Neutrophil (primary cell): ENCODE measurements at regions not wholly inside any gene's neighbourhood (a gene's known extent, or its start where the extent isn't known, plus 50 kb on each side); places are given as distances from the start of the nearest gene placed in this dataset.

ENCODE experiments used
- H3K27ac ChIP-seq: fragments of 200-600 bp; sonication (generic); 2 replicates; pipeline ENCODE4 v1.5.1; 2016; ENCODE audit warnings: mild to moderate bottlenecking, moderate library complexity
- H3K27me3 ChIP-seq: fragments of 200-600 bp; sonication (generic); 2 replicates; pipeline ENCODE4 v1.6.0; 2016; ENCODE audit warnings: mild to moderate bottlenecking
- H3K36me3 ChIP-seq: fragments of 200-600 bp; sonication (generic); 2 replicates; pipeline ENCODE4 v1.5.1; 2017
- H3K4me1 ChIP-seq, 2 experiments: fragments of 200-600 bp in 1 of 2; sonication (generic) in 1 of 2; 1 replicate in 1 of 2; 2 replicates in 1 of 2; pipeline versions ENCODE4 v1.5.1 to v1.6.1; 2013 to 2016; ENCODE audit warnings: low read depth in 1 of 2, low read length in 1 of 2, mild to moderate bottlenecking in 1 of 2, moderate library complexity in 1 of 2; ENCODE audit not compliant: control insufficient read depth in 1 of 2, insufficient read depth in 1 of 2
- H3K4me3 ChIP-seq, 2 experiments: fragments of 200-600 bp in 1 of 2; sonication (generic) in 1 of 2; 1 replicate in 1 of 2; 2 replicates in 1 of 2; pipeline ENCODE4 v1.5.1; 2013 to 2016; ENCODE audit warnings: low read depth in 1 of 2, low read length in 1 of 2, mild to moderate bottlenecking in 1 of 2, moderate library complexity in 1 of 2
- H3K9me3 ChIP-seq: fragments of 200-600 bp; sonication (generic); 2 replicates; pipeline ENCODE4 v1.5.1; 2016
- TF ChIP-seq, protein P1 (sequence below): fragments of 200-600 bp; sonication (generic); IDR thresholded peaks from 2 replicates; pipeline ENCODE4 v1.5.1; 2016; ENCODE audit warnings: antibody characterized with exemption

DNA sequence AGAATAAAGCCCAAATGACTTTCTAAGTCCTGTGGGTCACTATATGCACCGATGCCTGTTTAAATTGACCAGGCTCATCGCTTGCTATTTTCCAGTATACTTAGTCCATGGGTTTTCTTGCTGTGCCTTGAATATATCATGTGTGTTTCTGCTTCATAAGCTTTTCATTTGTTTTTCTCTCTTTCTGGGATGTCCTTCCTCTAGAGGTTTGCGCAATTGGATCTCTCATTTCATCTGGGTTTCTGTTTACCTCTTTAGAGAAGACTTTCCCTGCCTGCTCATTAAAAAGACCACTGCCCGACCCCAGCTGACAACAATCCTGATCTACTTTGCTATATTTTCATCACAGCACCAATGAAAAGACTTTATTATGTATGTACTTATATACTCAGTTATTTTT lies 150.9 kb upstream of the CYRIA start:
- H3K4me3 ChIP-seq = no peak overlapping the region
- no peak overlapping the region for H3K27ac ChIP-seq
- H3K27me3 ChIP-seq = no peaks in the 10 kb centered on the region
- no peaks in the 10 kb centered on the region for H3K9me3 ChIP-seq
- H3K36me3 ChIP-seq = no peaks in the 10 kb centered on the region
- TF ChIP-seq, protein P1, sequence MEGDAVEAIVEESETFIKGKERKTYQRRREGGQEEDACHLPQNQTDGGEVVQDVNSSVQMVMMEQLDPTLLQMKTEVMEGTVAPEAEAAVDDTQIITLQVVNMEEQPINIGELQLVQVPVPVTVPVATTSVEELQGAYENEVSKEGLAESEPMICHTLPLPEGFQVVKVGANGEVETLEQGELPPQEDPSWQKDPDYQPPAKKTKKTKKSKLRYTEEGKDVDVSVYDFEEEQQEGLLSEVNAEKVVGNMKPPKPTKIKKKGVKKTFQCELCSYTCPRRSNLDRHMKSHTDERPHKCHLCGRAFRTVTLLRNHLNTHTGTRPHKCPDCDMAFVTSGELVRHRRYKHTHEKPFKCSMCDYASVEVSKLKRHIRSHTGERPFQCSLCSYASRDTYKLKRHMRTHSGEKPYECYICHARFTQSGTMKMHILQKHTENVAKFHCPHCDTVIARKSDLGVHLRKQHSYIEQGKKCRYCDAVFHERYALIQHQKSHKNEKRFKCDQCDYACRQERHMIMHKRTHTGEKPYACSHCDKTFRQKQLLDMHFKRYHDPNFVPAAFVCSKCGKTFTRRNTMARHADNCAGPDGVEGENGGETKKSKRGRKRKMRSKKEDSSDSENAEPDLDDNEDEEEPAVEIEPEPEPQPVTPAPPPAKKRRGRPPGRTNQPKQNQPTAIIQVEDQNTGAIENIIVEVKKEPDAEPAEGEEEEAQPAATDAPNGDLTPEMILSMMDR = no peak
- H3K4me1 ChIP-seq = no peaks in the 10 kb centered on the region

DNA sequence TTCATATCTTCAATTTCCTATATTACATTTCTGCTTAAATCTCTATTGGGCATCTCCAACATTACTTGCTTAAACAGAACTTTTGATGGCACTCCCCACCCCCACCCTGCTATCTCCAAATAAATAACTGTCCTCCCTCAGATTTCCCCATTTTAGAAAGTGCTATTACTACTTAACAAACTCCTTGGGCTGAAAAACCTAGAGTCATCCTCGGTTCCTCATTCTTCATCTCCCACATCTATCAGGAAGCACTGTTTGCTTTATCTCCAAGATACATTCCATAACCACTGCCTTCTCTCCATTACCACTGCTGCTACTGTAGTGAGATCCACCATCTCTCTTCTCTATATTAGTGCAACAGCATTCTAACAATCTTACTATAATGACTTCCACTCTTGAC lies 150.4 kb upstream of the CYRIA start:
- Histone ChIP-seq H3K27me3 (no peaks in the 10 kb centered on the region), H3K36me3 (no peaks in the 10 kb centered on the region), H3K4me1 (no peaks in the 10 kb centered on the region), H3K9me3 (no peaks in the 10 kb centered on the region), H3K4me3 (no peak overlapping the region), H3K27ac (no peak overlapping the region)
- TF ChIP-seq, protein P1 = no peak

DNA sequence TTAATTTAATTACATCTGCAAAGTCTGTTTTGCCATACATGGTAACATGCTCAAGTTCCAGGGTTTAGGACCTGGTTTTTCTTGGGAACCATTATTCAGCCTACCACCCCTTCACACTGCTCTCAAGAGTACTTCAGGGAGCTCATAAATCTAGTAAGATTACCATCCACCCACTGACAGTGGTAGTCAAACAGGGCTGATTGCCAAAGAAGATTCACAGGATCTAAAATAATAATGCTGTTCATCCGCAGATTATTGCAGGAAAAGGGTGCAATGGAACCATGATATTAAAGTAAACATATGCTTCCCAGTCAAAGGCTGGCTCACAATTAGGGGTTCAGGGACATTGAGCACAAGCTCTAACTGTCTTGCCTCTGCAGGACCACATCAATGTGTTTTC lies 148.0 kb upstream of the CYRIA start:
- no peaks in the 10 kb centered on the region for H3K4me1 ChIP-seq
- H3K36me3 ChIP-seq = no peaks in the 10 kb centered on the region
- no peak overlapping the region for H3K27ac ChIP-seq
- TF ChIP-seq, protein P1 = no peak
- H3K27me3 ChIP-seq = no peaks in the 10 kb centered on the region
- no peaks in the 10 kb centered on the region for H3K9me3 ChIP-seq
- no peak overlapping the region for H3K4me3 ChIP-seq

DNA sequence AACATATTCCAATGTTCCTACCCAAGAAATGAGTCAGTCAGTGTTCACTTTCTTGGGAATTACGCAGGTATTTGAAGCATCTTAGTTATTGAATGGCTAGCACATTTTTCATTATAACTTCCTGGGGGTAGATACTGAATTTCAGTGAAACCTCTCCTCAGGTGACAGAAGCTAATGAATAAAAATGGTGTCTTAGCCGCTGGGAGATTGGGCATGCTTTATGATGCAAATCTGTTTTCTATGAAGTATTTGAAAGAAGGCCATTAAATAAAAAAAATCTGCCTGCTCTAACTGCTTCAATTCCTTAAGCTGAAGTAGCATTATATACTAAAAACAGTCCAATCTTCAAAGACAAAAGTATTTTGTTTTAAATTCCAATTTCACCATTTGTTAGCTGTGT lies 132.8 kb upstream of the CYRIA start:
- no peak overlapping the region for H3K4me3 ChIP-seq
- TF ChIP-seq, protein P1 = no peak
- no peaks in the 10 kb centered on the region for H3K27me3 ChIP-seq
- H3K36me3 ChIP-seq = no peaks in the 10 kb centered on the region
- no peak overlapping the region for H3K27ac ChIP-seq
- no peaks in the 10 kb centered on the region for H3K9me3 ChIP-seq
- no peaks in the 10 kb centered on the region for H3K4me1 ChIP-seq

DNA sequence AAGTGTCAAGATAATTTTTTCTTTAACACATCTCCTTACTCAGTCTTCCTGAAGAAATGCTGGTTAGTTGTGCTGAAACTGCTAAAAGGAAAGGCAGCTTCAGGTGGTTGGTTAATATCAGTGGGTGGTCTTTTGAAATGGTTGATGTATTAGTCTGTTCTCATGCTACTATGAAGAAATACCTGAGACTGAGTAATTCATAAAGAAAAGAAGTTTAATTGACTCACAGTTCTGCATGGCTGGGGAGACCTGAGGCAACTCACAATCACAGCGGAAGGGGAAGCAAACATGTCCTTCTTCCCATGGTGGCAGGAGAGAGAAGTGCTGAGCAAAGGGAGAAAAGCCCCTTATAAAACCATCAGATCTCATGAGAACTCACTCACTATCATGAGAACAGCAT lies 125.9 kb upstream of the CYRIA start:
- Histone ChIP-seq H3K36me3 (no peaks in the 10 kb centered on the region), H3K4me3 (no peak overlapping the region), H3K27ac (no peak overlapping the region), H3K9me3 (no peaks in the 10 kb centered on the region), H3K4me1 (no peaks in the 10 kb centered on the region), H3K27me3 (no peaks in the 10 kb centered on the region)
- TF ChIP-seq, protein P1 = no peak

DNA sequence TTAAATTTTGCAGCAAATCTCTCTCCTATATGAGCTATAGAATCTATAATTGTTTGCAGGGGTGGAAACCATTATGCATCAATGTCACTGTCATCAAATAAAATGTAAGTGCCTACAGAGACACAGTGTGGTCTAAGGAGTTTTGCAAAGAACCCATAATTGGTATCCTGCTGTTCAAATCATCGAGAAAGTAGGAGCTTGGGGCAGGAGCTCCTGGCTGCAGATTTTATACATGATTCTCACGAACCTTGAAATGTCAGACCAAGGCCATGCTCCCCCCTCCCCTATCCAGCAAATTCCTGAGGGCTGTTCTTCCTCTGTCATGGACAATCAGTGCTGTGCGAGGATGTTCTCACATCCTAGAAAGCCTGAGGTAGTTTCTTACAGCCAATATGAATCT lies 119.5 kb upstream of the CYRIA start:
- no peaks in the 10 kb centered on the region for H3K9me3 ChIP-seq
- no peak overlapping the region for H3K4me3 ChIP-seq
- H3K27ac ChIP-seq = no peak overlapping the region
- H3K27me3 ChIP-seq = no peaks in the 10 kb centered on the region
- TF ChIP-seq, protein P1 = no peak
- no peaks in the 10 kb centered on the region for H3K36me3 ChIP-seq
- no peaks in the 10 kb centered on the region for H3K4me1 ChIP-seq
